ENCODE measurements at regions not wholly inside any gene's neighbourhood (a gene's known extent, or its start where the extent isn't known, plus 50 kb on each side); places are given as distances from the start of the nearest gene placed in this dataset.

DNA sequence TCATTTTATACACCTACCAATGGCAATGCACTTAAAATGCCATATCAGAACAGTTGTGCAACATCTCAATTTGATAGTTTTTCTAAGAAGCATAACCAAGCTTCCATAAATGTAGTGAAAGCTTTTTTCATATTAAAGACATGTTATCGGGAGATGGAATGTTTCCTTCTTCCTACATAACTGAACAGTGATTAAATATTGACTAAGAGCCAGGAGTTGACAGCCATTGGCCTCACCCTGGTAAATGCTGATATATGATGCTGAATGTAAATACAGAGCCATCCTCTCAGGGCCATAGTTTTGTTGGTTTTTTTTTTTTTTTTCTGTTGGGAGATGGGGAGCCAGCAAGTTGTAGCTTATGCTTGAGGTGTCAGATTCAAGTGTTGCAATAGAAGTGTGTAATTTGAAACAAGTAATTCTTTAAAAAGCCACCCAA, 203.3 kb upstream of the IL12A start:
- Histone ChIP-seq H3K27me3 (ENCODE audit: control insufficient read depth, insufficient read depth, low read length) (no peaks in the 10 kb centered on the region), H3K36me3 (ENCODE audit: control insufficient read depth, insufficient read depth, low read length) (no peaks in the 10 kb centered on the region), H3K4me3 (ENCODE audit: low read depth, low read length) (no peak overlapping the region)
- TF ChIP-seq CTCF (IDR thresholded peaks at IDR 0.05; ENCODE audit: insufficient read depth, low read length, poor library complexity, severe bottlenecking), result no peak
- no peak for DNase-seq (ENCODE audit: low read depth)

GRCh38 chr3:159786489-159787177, 202.0 kb upstream of the IL12A start:
- Histone ChIP-seq H3K27me3 (ENCODE audit: control insufficient read depth, insufficient read depth, low read length) (no peaks in the 10 kb centered on the region), H3K4me3 (ENCODE audit: low read depth, low read length) (no peak overlapping the region), H3K36me3 (ENCODE audit: control insufficient read depth, insufficient read depth, low read length) (no peaks in the 10 kb centered on the region)
- DNase-seq (ENCODE audit: low read depth), result no peak
- no peak for TF ChIP-seq CTCF (IDR thresholded peaks at IDR 0.05; ENCODE audit: insufficient read depth, low read length, poor library complexity, severe bottlenecking)

GRCh38 chr3:159787178-159787574, 201.5 kb upstream of the IL12A start:
- no peak for DNase-seq (ENCODE audit: low read depth)
- Histone ChIP-seq H3K27me3 (ENCODE audit: control insufficient read depth, insufficient read depth, low read length) (no peaks in the 10 kb centered on the region), H3K4me3 (ENCODE audit: low read depth, low read length) (no peak overlapping the region), H3K36me3 (ENCODE audit: control insufficient read depth, insufficient read depth, low read length) (no peaks in the 10 kb centered on the region)
- TF ChIP-seq CTCF (IDR thresholded peaks at IDR 0.05; ENCODE audit: insufficient read depth, low read length, poor library complexity, severe bottlenecking), result no peak

DNA sequence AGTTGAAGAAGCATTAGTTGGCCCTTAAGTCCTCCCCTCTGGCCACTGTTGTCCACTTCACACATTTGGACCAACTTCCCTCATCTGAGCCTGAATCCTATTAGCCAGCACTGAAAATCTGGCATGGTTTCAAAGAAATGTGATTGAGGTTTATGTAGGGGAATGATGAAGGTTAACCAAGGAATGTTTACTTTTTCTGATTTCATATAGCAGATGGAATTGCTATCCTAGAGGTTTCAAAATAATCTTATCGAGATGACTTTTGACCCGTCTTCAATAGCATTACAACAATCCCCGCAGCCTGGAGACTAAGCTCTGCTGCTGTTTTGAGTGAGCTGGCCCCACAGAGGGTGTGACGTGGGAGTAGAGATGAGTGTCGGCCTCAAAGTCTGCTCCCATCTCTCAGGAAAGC, 200.8 kb upstream of the IL12A start:
- Histone ChIP-seq H3K36me3 (ENCODE audit: control insufficient read depth, insufficient read depth, low read length) (no peaks in the 10 kb centered on the region), H3K4me3 (ENCODE audit: low read depth, low read length) (no peak overlapping the region), H3K27me3 (ENCODE audit: control insufficient read depth, insufficient read depth, low read length) (no peaks in the 10 kb centered on the region)
- no peak for DNase-seq (ENCODE audit: low read depth)
- no peak for TF ChIP-seq CTCF (IDR thresholded peaks at IDR 0.05; ENCODE audit: insufficient read depth, low read length, poor library complexity, severe bottlenecking)

GRCh38 chr3:159788291-159788690, 200.3 kb upstream of the IL12A start:
- no peaks in the 10 kb centered on the region for H3K27me3 ChIP-seq (ENCODE audit: control insufficient read depth, insufficient read depth, low read length)
- DNase-seq (ENCODE audit: low read depth), result no peak
- H3K36me3 ChIP-seq (ENCODE audit: control insufficient read depth, insufficient read depth, low read length), result no peaks in the 10 kb centered on the region
- H3K4me3 ChIP-seq (ENCODE audit: low read depth, low read length), result no peak overlapping the region
- TF ChIP-seq CTCF (IDR thresholded peaks at IDR 0.05; ENCODE audit: insufficient read depth, low read length, poor library complexity, severe bottlenecking), result no peak

- no peak for DNase-seq (ENCODE audit: low read depth)
- TF ChIP-seq CTCF (IDR thresholded peaks at IDR 0.05; ENCODE audit: insufficient read depth, low read length, poor library complexity, severe bottlenecking), result no peak
- no peaks in the 10 kb centered on the region for H3K27me3 ChIP-seq (ENCODE audit: control insufficient read depth, insufficient read depth, low read length)
- no peak overlapping the region for H3K4me3 ChIP-seq (ENCODE audit: low read depth, low read length)
- H3K36me3 ChIP-seq (ENCODE audit: control insufficient read depth, insufficient read depth, low read length), result no peaks in the 10 kb centered on the region
Measured at GRCh38 chr3:159789017-159789416, 199.6 kb upstream of the IL12A start.
